Body of pancreas (tissue), 4 donors: ENCODE measurements at regions not wholly inside any gene's neighbourhood (a gene's known extent, or its start where the extent isn't known, plus 50 kb on each side); places are given as distances from the start of the nearest gene placed in this dataset.

ENCODE experiments used
- CTCF ChIP-seq, 7 experiments: fragments of 450-650 bp in 4 of 7; fragments of 200-600 bp in 3 of 7; sonication (generic) in 3 of 7; IDR thresholded peaks; one replicate each; pipeline ENCODE4 v1.5.1; 2016 to 2019; ENCODE audit warnings: antibody characterized with exemption in 7 of 7
- POLR2A ChIP-seq, 3 donors: fragments of 450-650 bp; IDR thresholded peaks; one replicate each; pipeline ENCODE4 v1.6.1; 2016; ENCODE audit warnings: antibody characterized with exemption in 3 of 3, mild to moderate bottlenecking in 2 of 3

DNA sequence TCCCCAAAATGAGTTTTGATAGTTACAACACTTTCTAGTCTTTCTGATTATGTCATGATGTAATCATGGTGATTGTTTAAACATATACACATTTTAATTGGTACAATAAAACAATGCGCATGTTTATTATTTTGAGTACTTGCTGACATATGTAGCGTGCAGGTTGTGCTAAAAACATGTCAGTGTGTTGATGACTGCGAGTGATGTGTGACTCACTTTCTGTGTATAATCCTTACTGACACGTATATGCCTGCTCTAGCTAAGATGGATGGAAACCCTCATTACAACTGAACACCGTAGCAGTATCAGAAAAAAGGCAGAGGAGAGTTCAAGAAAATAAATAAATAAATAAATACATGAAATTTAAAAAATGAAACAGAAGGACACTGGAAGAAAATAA lies 1552.4 kb upstream of the FLRT2 start:
- TF ChIP-seq POLR2A (IDR thresholded peaks at IDR 0.05) (no peak), CTCF (IDR thresholded peaks at IDR 0.05) (no peak)
